CD14-positive monocyte (primary cell): ENCODE measurements at regions not wholly inside any gene's neighbourhood (a gene's known extent, or its start where the extent isn't known, plus 50 kb on each side); places are given as distances from the start of the nearest gene placed in this dataset.

Source experiments
- DNase-seq, 3 donors: peaks; one replicate each; pipeline ENCODE4 v3.0.0-alpha.2; 2011 to 2022
- H2AFZ ChIP-seq: 2 replicates; pipeline ENCODE4 v1.6.0; 2012; ENCODE audit warnings: mild to moderate bottlenecking, low read depth, low read length, inconsistent platforms; ENCODE audit not compliant: insufficient read depth, poor library complexity, severe bottlenecking
- H3K27ac ChIP-seq, 2 donors: 1 replicate in 1 of 2; 2 replicates in 1 of 2; pipeline ENCODE4 v1.5.1; 2012 to 2013; ENCODE audit warnings: low read length in 2 of 2, control low read depth in 1 of 2, inconsistent platforms in 1 of 2, low read depth in 1 of 2, mild to moderate bottlenecking in 1 of 2
- H3K27me3 ChIP-seq, 2 donors: one replicate each; pipeline versions ENCODE4 v1.6.0 to v1.6.1; 2011 to 2013; ENCODE audit warnings: low read length in 2 of 2; ENCODE audit not compliant: control insufficient read depth in 2 of 2, insufficient read depth in 2 of 2
- H3K36me3 ChIP-seq, 2 donors: replicated peaks in 1 of 2; 1 replicate in 1 of 2; 2 replicates in 1 of 2; pipeline versions ENCODE4 v1.5.1 to v1.6.1; 2012 to 2013; ENCODE audit warnings: low read length in 2 of 2, control low read depth in 1 of 2, inconsistent platforms in 1 of 2, mild to moderate bottlenecking in 1 of 2; ENCODE audit not compliant: insufficient read depth in 2 of 2, control insufficient read depth in 1 of 2
- H3K4me1 ChIP-seq, 2 donors: 1 replicate in 1 of 2; 2 replicates in 1 of 2; pipeline versions ENCODE4 v1.5.1 to v1.6.1; 2012 to 2013; ENCODE audit warnings: low read length in 2 of 2, control low read depth in 1 of 2, inconsistent platforms in 1 of 2, mild to moderate bottlenecking in 1 of 2, moderate library complexity in 1 of 2; ENCODE audit not compliant: insufficient read depth in 2 of 2, control insufficient read depth in 1 of 2
- H3K4me2 ChIP-seq: replicated peaks from 2 replicates; pipeline ENCODE3; 2012; ENCODE audit warnings: low read length, moderate library complexity, mild to moderate bottlenecking; ENCODE audit not compliant: poor library complexity, severe bottlenecking; ENCODE audit errors: extremely low read depth
- H3K4me3 ChIP-seq, 3 experiments: fragments of 200-600 bp in 1 of 3; sonication (generic) in 1 of 3; replicated peaks in 1 of 3; 1 replicate in 2 of 3; 2 replicates in 1 of 3; pipeline ENCODE4 v1.5.1; 2011 to 2013; ENCODE audit warnings: low read length in 3 of 3, mild to moderate bottlenecking in 3 of 3, control low read depth in 2 of 3, low read depth in 2 of 3, inconsistent platforms in 1 of 3, moderate library complexity in 1 of 3
- H3K79me2 ChIP-seq: 2 replicates; pipeline ENCODE4 v1.6.0; 2012; ENCODE audit warnings: mild to moderate bottlenecking, control low read depth, inconsistent platforms, low read length, moderate library complexity; ENCODE audit not compliant: insufficient read depth
- H3K9ac ChIP-seq: 2 replicates; pipeline ENCODE4 v1.6.0; 2017; ENCODE audit warnings: low read length, mild to moderate bottlenecking; ENCODE audit not compliant: insufficient read depth, poor library complexity, severe bottlenecking
- H3K9me3 ChIP-seq, 2 donors: replicated peaks in 1 of 2; 1 replicate in 1 of 2; 2 replicates in 1 of 2; pipeline versions ENCODE4 v1.5.1 to v1.6.1; 2012 to 2013; ENCODE audit warnings: low read length in 2 of 2, control low read depth in 1 of 2; ENCODE audit not compliant: control insufficient read depth in 1 of 2, insufficient read depth in 1 of 2
- H4K20me1 ChIP-seq: 2 replicates; pipeline ENCODE4 v1.6.0; 2012; ENCODE audit warnings: mild to moderate bottlenecking, low read length, control low read depth, moderate library complexity; ENCODE audit not compliant: insufficient read depth
- H3K27ac Mint-ChIP-seq, 7 donors: one replicate each; pipeline ENCODE4 v1.8.0; 2020; ENCODE audit warnings: mild to moderate bottlenecking in 7 of 7, mixed read lengths in 7 of 7, moderate library complexity in 6 of 7, inconsistent platforms in 2 of 7
- H3K27me3 Mint-ChIP-seq, 3 donors: one replicate each; pipeline ENCODE4 v1.8.0; 2021 to 2022; ENCODE audit warnings: low read depth in 3 of 3, mild to moderate bottlenecking in 3 of 3, mixed read lengths in 3 of 3, moderate library complexity in 3 of 3, inconsistent platforms in 1 of 3
- H3K36me3 Mint-ChIP-seq, 2 donors: one replicate each; pipeline ENCODE4 v1.8.0; 2020; ENCODE audit warnings: mixed read lengths in 2 of 2, inconsistent platforms in 1 of 2, mild to moderate bottlenecking in 1 of 2
- H3K4me1 Mint-ChIP-seq: one replicate; pipeline ENCODE4 v1.8.0; 2020; ENCODE audit warnings: mild to moderate bottlenecking, mixed read lengths
- H3K4me3 Mint-ChIP-seq, 2 donors: one replicate each; pipeline ENCODE4 v1.8.0; 2020; ENCODE audit warnings: mild to moderate bottlenecking in 2 of 2, mixed read lengths in 2 of 2, moderate library complexity in 1 of 2
- H3K9me3 Mint-ChIP-seq, 7 donors: one replicate each; pipeline ENCODE4 v1.8.0; 2020 to 2022; ENCODE audit warnings: mixed read lengths in 7 of 7, mild to moderate bottlenecking in 6 of 7, moderate library complexity in 6 of 7, inconsistent platforms in 2 of 7
- WGBS: methylation state at CpG from one replicate; pipeline ENCODE4 v1.1.5; 2013; ENCODE audit warnings: missing lambda C conversion rate; ENCODE audit not compliant: insufficient coverage; 5-methylcytosine and 5-hydroxymethylcytosine counted together
- intact Hi-C, 2 donors: fragments of 100-400 bp; cut with micrococcal nuclease; formaldehyde crosslinking; loops; one replicate each; pipeline versions ENCODE4 v1.15.0 to v1.15.1; 2023
- TF ChIP-seq, protein P1 (sequence below): fragments of 200-600 bp; IDR thresholded peaks from one replicate; pipeline ENCODE4 v1.8.0; 2022; ENCODE audit warnings: antibody characterized with exemption, mild to moderate bottlenecking

DNA sequence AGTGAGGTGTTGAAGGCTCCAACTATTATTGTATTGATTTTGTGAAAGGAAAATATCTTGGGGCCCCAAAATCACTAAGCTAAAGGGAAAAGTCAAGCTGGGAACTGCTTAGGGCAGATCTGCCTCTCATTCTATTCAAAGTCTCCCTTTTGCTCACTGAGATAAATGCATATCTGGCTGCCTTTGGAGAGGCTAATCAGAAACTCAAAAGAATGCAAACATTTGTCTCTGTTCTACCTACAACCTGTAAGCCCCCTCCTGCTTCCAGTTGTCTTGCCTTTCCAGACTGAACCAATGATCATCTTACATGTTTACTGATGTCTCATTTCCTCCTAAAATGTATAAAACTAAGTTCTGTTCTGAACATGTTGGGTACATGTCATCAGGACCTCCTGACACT is 125.9 kb downstream of the HTR1B start:
- DNase-seq, result no peak
- no peaks in the 10 kb centered on the region for H3K4me1 Mint-ChIP-seq
- Histone ChIP-seq H2AFZ (no peak overlapping the region), H3K36me3 (no peaks in the 10 kb centered on the region), H3K9me3 (peaks cover 32 to 39% of the 10 kb centered on the region in 2 donors), H3K79me2 (no peaks in the 10 kb centered on the region), H3K27me3 (no peaks in the 10 kb centered on the region), H3K4me3 (no peak overlapping the region), H3K27ac (no peak overlapping the region), H3K9ac (no peak overlapping the region), H3K4me2 (no peak overlapping the region), H4K20me1 (no peaks in the 10 kb centered on the region), H3K4me1 (no peaks in the 10 kb centered on the region)
- H3K27me3 Mint-ChIP-seq, result no peaks in the 10 kb centered on the region
- no peak overlapping the region for H3K27ac Mint-ChIP-seq
- H3K9me3 Mint-ChIP-seq, result peaks cover 4 to 43% (median 17%) of the 10 kb centered on the region in 7 donors
- H3K4me3 Mint-ChIP-seq, result no peak overlapping the region
- intact Hi-C loops, result no loop called here
- TF ChIP-seq, protein P1, sequence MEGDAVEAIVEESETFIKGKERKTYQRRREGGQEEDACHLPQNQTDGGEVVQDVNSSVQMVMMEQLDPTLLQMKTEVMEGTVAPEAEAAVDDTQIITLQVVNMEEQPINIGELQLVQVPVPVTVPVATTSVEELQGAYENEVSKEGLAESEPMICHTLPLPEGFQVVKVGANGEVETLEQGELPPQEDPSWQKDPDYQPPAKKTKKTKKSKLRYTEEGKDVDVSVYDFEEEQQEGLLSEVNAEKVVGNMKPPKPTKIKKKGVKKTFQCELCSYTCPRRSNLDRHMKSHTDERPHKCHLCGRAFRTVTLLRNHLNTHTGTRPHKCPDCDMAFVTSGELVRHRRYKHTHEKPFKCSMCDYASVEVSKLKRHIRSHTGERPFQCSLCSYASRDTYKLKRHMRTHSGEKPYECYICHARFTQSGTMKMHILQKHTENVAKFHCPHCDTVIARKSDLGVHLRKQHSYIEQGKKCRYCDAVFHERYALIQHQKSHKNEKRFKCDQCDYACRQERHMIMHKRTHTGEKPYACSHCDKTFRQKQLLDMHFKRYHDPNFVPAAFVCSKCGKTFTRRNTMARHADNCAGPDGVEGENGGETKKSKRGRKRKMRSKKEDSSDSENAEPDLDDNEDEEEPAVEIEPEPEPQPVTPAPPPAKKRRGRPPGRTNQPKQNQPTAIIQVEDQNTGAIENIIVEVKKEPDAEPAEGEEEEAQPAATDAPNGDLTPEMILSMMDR, result no peak
- no peaks in the 10 kb centered on the region for H3K36me3 Mint-ChIP-seq

GRCh38 chr6:77334093-77334492 is 129.2 kb downstream of the HTR1B start:
- Mint-ChIP-seq H3K36me3 (no peaks in the 10 kb centered on the region), H3K4me1 (no peaks in the 10 kb centered on the region), H3K27ac (no peak overlapping the region), H3K9me3 (peaks cover 4 to 25% (median 17%) of the 10 kb centered on the region in 7 donors), H3K27me3 (no peaks in the 10 kb centered on the region), H3K4me3 (no peak overlapping the region)
- intact Hi-C loops, result no loop called here
- H3K4me3 ChIP-seq, result no peak overlapping the region
- no peaks in the 10 kb centered on the region for H3K4me1 ChIP-seq
- H3K79me2 ChIP-seq, result no peaks in the 10 kb centered on the region
- TF ChIP-seq, protein P1, result no peak
- no peak for DNase-seq
- no peak overlapping the region for H3K4me2 ChIP-seq
- WGBS, result 89% methylated on average over 2 of the region's 3 CpGs
- no peak overlapping the region for H3K27ac ChIP-seq
- no peaks in the 10 kb centered on the region for H3K27me3 ChIP-seq
- H3K9ac ChIP-seq, result no peak overlapping the region
- H3K36me3 ChIP-seq, result no peaks in the 10 kb centered on the region
- H3K9me3 ChIP-seq, result peaks cover 18 to 25% of the 10 kb centered on the region in 2 donors
- no peaks in the 10 kb centered on the region for H4K20me1 ChIP-seq
- H2AFZ ChIP-seq, result no peak overlapping the region
